ENCODE measurements at regions not wholly inside any gene's neighbourhood (a gene's known extent, or its start where the extent isn't known, plus 50 kb on each side); places are given as distances from the start of the nearest gene placed in this dataset.
"Not testable (repeated sequence)": the region's sequence is repeated elsewhere in the genome, so short reads cannot be mapped to it uniquely, and the experiment has no call there.

DNA sequence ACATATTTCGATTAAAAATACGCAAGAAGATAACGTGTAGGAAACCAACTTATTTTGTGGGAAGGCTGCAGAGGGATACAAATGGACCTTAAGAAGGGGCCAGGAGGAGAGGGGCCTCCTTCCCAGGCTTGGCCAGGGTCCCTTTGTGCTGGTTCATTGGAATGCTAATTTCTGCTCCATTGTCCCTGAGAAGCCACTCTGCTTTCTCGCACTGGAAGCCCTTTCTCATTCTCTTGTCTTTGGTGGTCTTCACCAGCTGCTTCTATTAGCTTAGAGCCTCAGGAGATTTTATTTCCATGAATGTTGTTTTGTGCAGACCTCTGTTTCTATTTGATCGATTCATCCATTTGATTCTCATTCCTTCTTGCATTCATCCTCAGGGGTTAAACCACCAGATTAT, 325.4 kb downstream of the TMEM38B start:
- no peak for DNase-seq (ENCODE audit: low read depth in 2 of 2)
- H3K4me3 ChIP-seq (replicated peaks in 1 of 2; ENCODE audit: low read depth in 2 of 2, low read length in 2 of 2) = no peak overlapping the region
- TF ChIP-seq CTCF (IDR thresholded peaks at IDR 0.05; ENCODE audit: low read depth, low read length) = no peak

DNA sequence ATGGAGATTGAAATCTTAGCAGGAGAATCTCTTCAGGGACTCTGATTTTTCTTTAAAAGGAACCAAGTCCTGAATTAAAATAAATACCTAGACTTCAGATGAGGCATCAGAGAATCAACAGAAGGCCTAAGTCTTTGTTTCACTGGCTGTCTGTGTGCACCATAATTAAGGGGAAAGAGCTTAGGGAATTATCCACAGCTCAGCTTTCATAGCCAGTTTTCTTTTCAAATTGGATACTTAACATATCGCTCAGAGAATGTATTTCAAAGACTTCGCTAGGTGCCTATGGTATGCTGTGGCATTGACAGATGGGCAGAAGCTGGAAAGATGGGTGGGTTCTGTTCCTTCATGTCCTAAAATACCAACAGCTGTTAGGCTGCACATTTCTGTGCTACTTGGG, 325.8 kb downstream of the TMEM38B start:
- no peak for DNase-seq (ENCODE audit: low read depth in 2 of 2)
- H3K4me3 ChIP-seq (replicated peaks in 1 of 2; ENCODE audit: low read depth in 2 of 2, low read length in 2 of 2) = no peak overlapping the region
- no peak for TF ChIP-seq CTCF (IDR thresholded peaks at IDR 0.05; ENCODE audit: low read depth, low read length)

- DNase-seq (ENCODE audit: low read depth in 2 of 2) = no peak
- H3K4me3 ChIP-seq (replicated peaks in 1 of 2; ENCODE audit: low read depth in 2 of 2, low read length in 2 of 2) = no peak overlapping the region
- no peak for TF ChIP-seq CTCF (IDR thresholded peaks at IDR 0.05; ENCODE audit: low read depth, low read length)
Measured at GRCh38 chr9:106023455-106023854, 329.1 kb downstream of the TMEM38B start.

GRCh38 chr9:106025453-106025852, 331.1 kb downstream of the TMEM38B start:
- DNase-seq (ENCODE audit: low read depth in 2 of 2) = no peak
- TF ChIP-seq CTCF (IDR thresholded peaks at IDR 0.05; ENCODE audit: low read depth, low read length) = no peak
- no peak overlapping the region for H3K4me3 ChIP-seq (replicated peaks in 1 of 2; ENCODE audit: low read depth in 2 of 2, low read length in 2 of 2)

DNA sequence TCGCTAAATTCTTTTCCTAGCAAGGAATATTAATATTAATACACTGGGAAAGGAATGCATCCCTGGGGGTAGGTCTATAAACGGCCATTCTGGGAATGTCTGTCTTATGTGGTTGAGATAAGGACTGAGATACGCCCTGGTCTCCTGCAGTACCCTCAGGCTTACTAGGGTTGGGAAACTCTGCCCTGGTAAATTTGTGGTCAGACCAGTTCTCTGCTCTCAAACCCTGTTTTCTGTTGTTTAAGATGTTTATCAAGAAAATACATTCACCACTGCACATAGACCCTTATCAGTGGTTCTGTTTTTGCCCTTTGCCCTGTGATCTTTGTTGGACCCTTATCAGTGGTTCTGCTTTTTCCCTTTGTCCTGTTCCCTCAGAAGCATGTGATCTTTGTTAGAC, 335.8 kb downstream of the TMEM38B start:
- DNase-seq (ENCODE audit: low read depth in 2 of 2); H3K4me3 ChIP-seq (replicated peaks in 1 of 2; ENCODE audit: low read depth in 2 of 2, low read length in 2 of 2): not testable (repeated sequence)

DNA sequence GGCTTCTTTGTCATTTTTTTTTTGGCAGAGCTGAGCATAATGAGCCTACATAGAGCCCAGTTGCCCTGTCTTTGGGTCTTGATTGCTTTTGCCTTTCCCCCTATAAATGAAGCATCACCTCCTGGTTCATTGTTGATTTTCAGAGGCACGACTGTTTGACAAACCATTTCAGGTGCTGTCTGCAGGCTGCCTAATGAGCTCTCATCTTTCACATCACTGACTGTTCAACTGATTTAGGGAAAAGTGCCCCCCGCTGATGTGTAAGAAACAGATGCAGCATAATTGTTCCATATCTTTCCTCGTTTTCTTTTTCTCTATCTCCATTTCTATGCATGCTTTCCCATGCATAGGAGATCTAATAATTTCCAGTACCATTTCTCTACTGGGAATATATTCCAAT, 338.6 kb downstream of the TMEM38B start:
- DNase-seq (ENCODE audit: low read depth in 2 of 2) = no peak
- no peak for TF ChIP-seq CTCF (IDR thresholded peaks at IDR 0.05; ENCODE audit: low read depth, low read length)
- H3K4me3 ChIP-seq (replicated peaks in 1 of 2; ENCODE audit: low read depth in 2 of 2, low read length in 2 of 2) = no peak overlapping the region

DNA sequence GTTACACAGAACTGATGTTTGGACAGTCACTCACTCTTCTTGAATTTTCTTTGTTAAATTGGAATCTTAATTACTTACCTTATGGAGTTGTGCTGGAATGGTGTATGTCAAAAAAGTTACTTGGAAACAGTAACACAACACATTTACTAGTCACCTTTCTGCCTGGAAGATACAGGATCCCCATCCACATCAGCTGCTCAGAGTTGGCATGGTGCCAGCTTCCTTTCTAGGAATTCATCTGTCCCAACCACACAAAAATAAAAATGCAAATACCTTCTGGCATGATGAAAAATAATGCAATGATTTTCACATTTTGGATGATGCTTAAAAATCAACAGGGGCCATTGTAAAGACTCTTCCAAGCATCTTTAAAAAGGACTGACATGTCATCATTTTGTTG, 341.5 kb downstream of the TMEM38B start:
- DNase-seq (ENCODE audit: low read depth in 2 of 2) = no peak
- no peak for TF ChIP-seq CTCF (IDR thresholded peaks at IDR 0.05; ENCODE audit: low read depth, low read length)
- no peak overlapping the region for H3K4me3 ChIP-seq (replicated peaks in 1 of 2; ENCODE audit: low read depth in 2 of 2, low read length in 2 of 2)

Measured in cardiac fibroblast (primary cell).